WTC11 (cell line): ENCODE measurements at regions not wholly inside any gene's neighbourhood (a gene's known extent, or its start where the extent isn't known, plus 50 kb on each side); places are given as distances from the start of the nearest gene placed in this dataset.

Experiments used
- MYBL2 ChIP-seq: sonication (generic); formaldehyde crosslinking; IDR thresholded peaks from 2 replicates; pipeline ENCODE4 v1.8.1; 2023; ENCODE audit warnings: mild to moderate bottlenecking, moderate library complexity, missing genetic modification reagents
- NR2C2 ChIP-seq: sonication (generic); formaldehyde crosslinking; IDR thresholded peaks from 2 replicates; pipeline ENCODE4 v1.8.0; 2022; ENCODE audit warnings: mild to moderate bottlenecking, missing genetic modification reagents

GRCh38 chr12:91289906-91290305, 107.3 kb upstream of the DCN start:
- no peak for TF ChIP-seq NR2C2 (CRISPR knock-in tag)
- TF ChIP-seq MYBL2 (CRISPR knock-in tag) = no peak
